AG09319 (cell line): ENCODE measurements at regions not wholly inside any gene's neighbourhood (a gene's known extent, or its start where the extent isn't known, plus 50 kb on each side); places are given as distances from the start of the nearest gene placed in this dataset.

Experiments
- DNase-seq: peaks from one replicate; pipeline ENCODE4 v3.0.0-alpha.2; 2010; ENCODE audit warnings: low read depth; ENCODE audit errors: extremely low read depth
- TF ChIP-seq, protein P1 (sequence below): IDR thresholded peaks from 2 replicates; pipeline ENCODE4 v1.5.1; 2011; ENCODE audit warnings: low read depth, mild to moderate bottlenecking, inconsistent platforms, low read length, moderate library complexity

DNA sequence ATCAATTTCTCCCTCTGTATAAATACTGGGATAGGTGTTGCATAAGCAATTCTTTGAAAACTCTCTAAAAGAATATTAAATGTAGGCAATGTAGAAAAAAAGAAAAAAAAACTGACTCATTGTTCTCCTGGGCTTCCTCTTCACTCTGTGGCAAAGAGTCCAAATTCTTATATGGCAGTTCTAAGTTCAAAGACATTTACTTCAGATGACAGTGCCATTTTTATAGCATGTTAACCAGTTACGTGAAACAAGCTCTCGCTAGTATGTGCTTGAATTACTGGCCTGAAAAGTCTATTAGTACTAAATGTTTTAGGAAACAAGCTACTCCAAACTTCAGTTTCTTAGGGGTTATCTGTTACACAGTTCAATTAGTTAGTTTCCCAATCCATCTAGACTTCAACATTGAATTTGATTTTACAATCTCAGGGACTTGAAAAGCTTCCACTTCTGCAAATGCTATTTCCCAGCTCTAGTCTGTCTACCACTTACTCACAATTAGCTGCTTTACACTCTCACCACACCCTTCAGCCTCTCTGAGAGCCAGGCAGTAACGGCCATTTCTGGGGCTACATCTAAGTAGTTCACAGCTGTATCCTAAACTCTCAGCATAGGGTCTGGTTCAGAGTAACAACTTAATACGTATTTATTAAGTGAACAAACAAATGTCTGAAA is 100.4 kb downstream of the OGFRL1 start:
- TF ChIP-seq, protein P1, sequence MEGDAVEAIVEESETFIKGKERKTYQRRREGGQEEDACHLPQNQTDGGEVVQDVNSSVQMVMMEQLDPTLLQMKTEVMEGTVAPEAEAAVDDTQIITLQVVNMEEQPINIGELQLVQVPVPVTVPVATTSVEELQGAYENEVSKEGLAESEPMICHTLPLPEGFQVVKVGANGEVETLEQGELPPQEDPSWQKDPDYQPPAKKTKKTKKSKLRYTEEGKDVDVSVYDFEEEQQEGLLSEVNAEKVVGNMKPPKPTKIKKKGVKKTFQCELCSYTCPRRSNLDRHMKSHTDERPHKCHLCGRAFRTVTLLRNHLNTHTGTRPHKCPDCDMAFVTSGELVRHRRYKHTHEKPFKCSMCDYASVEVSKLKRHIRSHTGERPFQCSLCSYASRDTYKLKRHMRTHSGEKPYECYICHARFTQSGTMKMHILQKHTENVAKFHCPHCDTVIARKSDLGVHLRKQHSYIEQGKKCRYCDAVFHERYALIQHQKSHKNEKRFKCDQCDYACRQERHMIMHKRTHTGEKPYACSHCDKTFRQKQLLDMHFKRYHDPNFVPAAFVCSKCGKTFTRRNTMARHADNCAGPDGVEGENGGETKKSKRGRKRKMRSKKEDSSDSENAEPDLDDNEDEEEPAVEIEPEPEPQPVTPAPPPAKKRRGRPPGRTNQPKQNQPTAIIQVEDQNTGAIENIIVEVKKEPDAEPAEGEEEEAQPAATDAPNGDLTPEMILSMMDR, result no peak
- no peak for DNase-seq

DNA sequence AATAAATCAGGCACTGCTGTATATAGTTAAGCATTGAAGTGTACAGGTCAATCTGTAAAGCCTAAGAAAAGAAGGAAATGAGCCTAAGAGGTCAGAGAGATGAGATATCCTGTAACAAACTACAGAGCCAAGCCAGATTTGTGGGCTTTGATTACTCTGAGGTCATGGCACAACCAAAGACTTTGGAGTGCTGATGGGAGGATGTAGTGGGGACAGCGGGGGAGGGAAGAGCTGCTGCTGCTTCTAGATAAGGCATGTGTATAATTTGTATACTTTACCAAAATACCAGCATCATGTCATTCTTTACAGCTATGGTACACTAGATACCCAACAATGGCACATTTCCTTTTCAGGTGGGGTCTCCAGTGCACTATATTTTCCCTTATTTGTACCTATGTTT is 102.5 kb downstream of the OGFRL1 start:
- DNase-seq, result no peak
- TF ChIP-seq, protein P1, result no peak

DNA sequence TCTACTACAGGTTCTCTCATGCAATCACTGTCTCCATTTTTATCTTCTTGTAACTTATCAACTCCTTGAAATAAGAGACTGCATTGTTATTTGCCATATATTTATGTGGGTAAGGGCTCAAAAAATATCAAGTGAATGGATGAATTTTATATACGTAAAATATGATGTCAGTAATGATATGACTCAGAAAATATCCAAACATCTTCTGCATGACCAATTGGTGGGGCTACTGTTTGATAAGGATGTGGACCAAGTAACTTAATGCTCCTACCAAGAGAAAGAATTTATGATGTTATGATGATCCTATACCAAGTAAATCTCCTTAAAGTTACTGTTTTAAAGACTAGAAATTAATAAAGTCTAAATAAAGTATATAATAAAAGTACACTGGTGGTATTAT is 103.7 kb downstream of the OGFRL1 start:
- TF ChIP-seq, protein P1, result no peak
- no peak for DNase-seq

DNA sequence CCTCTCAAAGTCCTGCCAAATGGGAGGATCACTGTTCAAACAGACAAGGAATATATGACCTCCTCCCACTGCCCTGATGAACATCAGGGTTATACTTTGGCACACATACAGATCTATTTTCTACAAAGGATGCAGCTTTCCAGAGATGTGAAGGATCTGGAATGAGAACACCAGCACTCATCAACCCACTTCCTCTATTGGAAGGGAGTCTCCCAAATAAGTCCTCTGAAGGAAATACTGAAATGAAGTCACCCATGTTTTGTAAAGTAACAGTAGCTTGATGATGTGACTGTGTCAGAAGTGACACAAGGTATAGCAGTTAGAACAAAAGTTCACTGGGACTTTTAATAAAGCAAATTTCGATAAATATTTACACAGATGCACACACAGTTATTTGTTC is 104.9 kb downstream of the OGFRL1 start:
- no peak for DNase-seq
- TF ChIP-seq, protein P1, result no peak

DNA sequence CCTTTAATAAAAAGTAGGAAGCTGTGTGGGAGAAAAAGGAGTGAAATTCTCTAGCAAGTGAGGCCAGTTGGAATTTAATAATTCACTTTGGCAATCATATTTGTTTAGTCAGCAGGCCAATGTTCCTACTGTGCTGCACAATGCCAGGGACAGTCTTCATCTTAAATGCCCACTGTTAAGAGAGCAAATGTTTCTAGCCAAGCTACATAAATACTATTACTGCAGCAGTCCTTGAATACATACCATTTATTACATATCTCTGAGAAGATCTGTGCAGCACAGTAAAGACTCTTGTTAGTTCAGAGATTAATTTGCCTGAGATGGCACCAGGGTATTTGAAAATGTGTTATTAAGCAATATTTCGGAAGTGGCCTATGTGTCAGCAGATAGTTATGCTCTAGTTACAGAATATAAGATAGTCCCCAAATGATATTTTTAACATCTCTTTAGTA is 105.4 kb downstream of the OGFRL1 start:
- TF ChIP-seq, protein P1, result no peak
- DNase-seq, result no peak

DNA sequence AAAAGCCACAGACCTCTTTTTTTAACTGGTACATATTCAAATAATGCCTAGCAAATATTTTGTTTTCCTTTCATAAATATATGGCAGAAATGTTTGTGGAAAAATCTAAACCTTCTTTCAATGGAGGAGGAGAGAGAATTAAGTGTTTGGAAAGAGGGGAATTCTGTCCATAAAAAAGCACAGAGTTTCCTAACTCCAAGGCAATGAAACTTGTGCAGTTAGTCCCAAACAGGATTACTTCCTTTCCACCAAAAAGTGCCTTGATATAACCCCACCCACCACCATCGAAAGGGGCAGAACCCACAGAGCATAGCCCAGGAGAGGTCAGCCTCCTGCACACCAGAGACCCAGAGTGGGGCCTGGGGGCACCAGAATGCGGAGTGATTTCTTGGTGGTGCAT is 106.3 kb downstream of the OGFRL1 start:
- TF ChIP-seq, protein P1, result no peak
- no peak for DNase-seq

DNA sequence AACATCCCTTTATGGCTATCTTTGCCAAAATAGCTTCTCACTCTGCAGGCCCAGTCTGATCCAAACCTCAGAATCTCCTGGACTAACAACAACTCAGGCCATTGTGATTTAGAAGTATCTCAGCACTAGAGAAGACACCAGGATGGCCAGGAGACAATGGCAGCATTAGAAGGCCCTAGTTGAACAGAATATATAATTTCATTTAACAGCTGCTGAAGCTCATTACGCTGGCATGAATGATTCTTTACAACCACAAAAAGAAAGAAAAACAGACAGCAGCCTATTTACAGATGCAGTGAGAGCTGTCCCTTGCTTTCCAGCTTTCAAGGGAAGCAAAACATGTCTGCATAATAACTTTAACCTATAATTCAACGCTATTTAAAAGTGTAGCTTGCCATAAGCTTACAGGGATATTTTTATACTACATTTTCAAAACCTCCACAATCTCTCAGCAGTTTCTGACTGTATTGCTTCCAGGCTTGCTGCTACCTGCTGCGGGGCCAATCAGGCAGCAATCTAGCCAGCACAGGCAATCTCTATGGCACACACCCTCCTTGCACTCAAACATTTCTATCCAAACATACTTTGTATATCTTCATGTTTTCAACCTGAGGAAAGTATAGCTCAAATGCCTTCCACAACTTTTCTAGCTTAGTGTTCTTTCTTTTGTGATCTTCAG is 107.3 kb downstream of the OGFRL1 start:
- DNase-seq, result no peak
- TF ChIP-seq, protein P1, result no peak
